ENCODE measurements at regions not wholly inside any gene's neighbourhood (a gene's known extent, or its start where the extent isn't known, plus 50 kb on each side); places are given as distances from the start of the nearest gene placed in this dataset.

DNA sequence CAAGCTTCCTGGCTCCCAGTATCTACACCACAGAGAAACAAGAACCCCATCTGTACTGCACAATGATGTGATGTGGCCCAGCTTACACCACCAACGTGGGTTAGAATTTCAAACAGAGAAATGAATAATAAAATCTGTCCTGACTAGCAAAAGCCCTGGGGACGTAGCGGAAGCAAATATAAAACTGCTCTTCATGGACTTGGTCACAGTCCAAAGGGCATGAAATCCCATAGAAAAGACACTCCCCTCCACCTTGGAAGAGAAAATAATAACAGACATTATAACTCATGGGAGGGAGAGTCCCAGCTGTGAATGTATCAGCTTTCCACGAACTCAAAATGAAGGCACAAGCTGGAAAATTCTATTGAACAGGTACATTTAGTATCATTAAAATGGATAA, 205.3 kb upstream of the GALNT17 start:
- H3K27ac ChIP-seq (ENCODE audit: low read depth in 2 of 2, low read length in 1 of 2): no peak overlapping the region
- H3K4me1 ChIP-seq (ENCODE audit: control insufficient read depth in 2 of 2, insufficient read depth in 2 of 2, low read length in 1 of 2): no peaks in the 10 kb centered on the region

DNA sequence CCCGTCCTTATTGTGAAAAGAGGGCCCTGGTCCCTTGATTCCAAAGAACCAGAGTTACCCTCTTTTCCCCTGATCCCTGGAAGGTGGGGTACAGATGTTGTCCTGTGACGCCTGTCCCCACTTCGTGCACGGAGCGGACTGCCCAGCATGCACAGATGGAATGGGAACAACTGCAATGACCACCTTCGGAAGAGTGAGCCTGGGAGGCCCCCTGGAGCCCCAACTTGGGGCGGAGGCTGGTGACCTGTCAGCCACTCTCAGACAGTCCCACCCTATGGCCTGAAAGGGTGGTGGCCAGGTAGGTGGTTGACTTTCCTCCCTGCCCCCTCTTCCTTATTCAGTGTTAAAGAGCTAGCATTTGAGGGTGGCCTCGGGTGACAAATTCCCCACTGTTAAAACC, 196.6 kb upstream of the GALNT17 start:
- Histone ChIP-seq H3K4me3 (ENCODE audit: low read depth in 1 of 2, low read length in 2 of 2) (no peak overlapping the region), H3K27ac (ENCODE audit: low read depth in 2 of 2, low read length in 1 of 2) (no peak overlapping the region), H3K9me3 (ENCODE audit: control insufficient read depth in 2 of 2, insufficient read depth in 1 of 2, low read depth in 1 of 2, low read length in 1 of 2) (peaks cover 2 to 4% of the 10 kb centered on the region in 2 donors), H3K36me3 (ENCODE audit: control insufficient read depth in 2 of 2, insufficient read depth in 2 of 2, low read length in 1 of 2) (no peaks in the 10 kb centered on the region), H3K27me3 (ENCODE audit: control insufficient read depth in 1 of 2, insufficient read depth in 2 of 2, low read length in 2 of 2) (no peaks in the 10 kb centered on the region), H3K4me1 (ENCODE audit: control insufficient read depth in 2 of 2, insufficient read depth in 2 of 2, low read length in 1 of 2) (no peaks in the 10 kb centered on the region)
- WGBS, 2 donors: 83 to 84% methylated on average over 8 of the region's 8 CpGs

More for the DNA sequence above, 205.3 kb upstream of the GALNT17 start:
- WGBS, 2 donors: 32 to 38% methylated on average over 4 of the region's 4 CpGs
- Histone ChIP-seq H3K27me3 (ENCODE audit: control insufficient read depth in 1 of 2, insufficient read depth in 2 of 2, low read length in 2 of 2) (no peaks in the 10 kb centered on the region), H3K9me3 (ENCODE audit: control insufficient read depth in 2 of 2, insufficient read depth in 1 of 2, low read depth in 1 of 2, low read length in 1 of 2) (no peaks in the 10 kb centered on the region), H3K36me3 (ENCODE audit: control insufficient read depth in 2 of 2, insufficient read depth in 2 of 2, low read length in 1 of 2) (no peaks in the 10 kb centered on the region), H3K4me3 (ENCODE audit: low read depth in 1 of 2, low read length in 2 of 2) (no peak overlapping the region)

DNA sequence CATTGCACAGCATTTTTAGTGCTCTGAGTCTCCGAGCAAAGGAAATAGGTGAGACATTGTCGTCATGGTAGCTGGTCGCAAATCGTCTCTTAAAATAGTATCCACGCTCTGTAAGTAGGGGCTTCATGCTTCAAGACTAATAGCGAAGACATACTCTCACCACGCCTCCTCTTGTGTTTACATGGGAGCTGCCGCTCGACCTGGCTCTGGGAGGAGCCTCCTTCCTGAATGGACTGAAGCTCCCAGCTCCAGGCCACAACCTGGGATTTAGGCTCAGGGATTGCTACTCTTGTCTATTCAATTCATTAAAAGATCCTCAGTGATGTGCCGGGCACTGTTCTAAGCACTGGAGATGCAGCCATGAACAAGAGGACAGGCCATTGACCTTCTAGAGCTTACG, 196.1 kb upstream of the GALNT17 start:
- Histone ChIP-seq H3K36me3 (ENCODE audit: control insufficient read depth in 2 of 2, insufficient read depth in 2 of 2, low read length in 1 of 2) (no peaks in the 10 kb centered on the region), H3K27me3 (ENCODE audit: control insufficient read depth in 1 of 2, insufficient read depth in 2 of 2, low read length in 2 of 2) (no peaks in the 10 kb centered on the region), H3K27ac (ENCODE audit: low read depth in 2 of 2, low read length in 1 of 2) (no peak overlapping the region), H3K9me3 (ENCODE audit: control insufficient read depth in 2 of 2, insufficient read depth in 1 of 2, low read depth in 1 of 2, low read length in 1 of 2) (peaks cover 2 to 4% of the 10 kb centered on the region in 2 donors), H3K4me3 (ENCODE audit: low read depth in 1 of 2, low read length in 2 of 2) (no peak overlapping the region), H3K4me1 (ENCODE audit: control insufficient read depth in 2 of 2, insufficient read depth in 2 of 2, low read length in 1 of 2) (no peaks in the 10 kb centered on the region)
- WGBS, 2 donors: 70 to 81% methylated on average over 11 of the region's 11 CpGs

DNA sequence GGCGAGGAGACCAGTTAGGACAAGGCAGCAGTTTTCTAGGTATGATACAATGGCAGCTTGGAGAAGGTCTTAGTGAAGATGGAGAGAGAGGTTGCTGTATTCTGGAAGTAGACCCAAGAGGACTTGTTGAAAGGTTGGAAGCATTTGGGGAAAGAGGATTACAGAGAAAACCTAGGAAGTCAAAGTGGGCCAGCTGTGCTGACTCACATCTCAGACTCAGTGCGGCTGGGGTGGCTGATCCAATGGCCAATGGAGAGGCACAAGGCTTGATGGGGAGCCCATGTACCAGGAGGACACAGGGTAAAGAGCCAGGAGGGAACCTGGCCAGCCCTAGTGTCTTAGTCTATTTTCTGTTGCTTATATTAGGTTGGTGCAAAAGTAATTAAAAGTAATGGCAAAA, 194.5 kb upstream of the GALNT17 start:
- no peak overlapping the region for H3K27ac ChIP-seq (ENCODE audit: low read depth in 2 of 2, low read length in 1 of 2)
- H3K4me1 ChIP-seq (ENCODE audit: control insufficient read depth in 2 of 2, insufficient read depth in 2 of 2, low read length in 1 of 2): no peaks in the 10 kb centered on the region
- 92 to 94% methylated on average over 2 of the region's 2 CpGs for WGBS, 2 donors
- H3K27me3 ChIP-seq (ENCODE audit: control insufficient read depth in 1 of 2, insufficient read depth in 2 of 2, low read length in 2 of 2): no peaks in the 10 kb centered on the region
- no peaks in the 10 kb centered on the region for H3K36me3 ChIP-seq (ENCODE audit: control insufficient read depth in 2 of 2, insufficient read depth in 2 of 2, low read length in 1 of 2)
- H3K9me3 ChIP-seq (ENCODE audit: control insufficient read depth in 2 of 2, insufficient read depth in 1 of 2, low read depth in 1 of 2, low read length in 1 of 2): peaks cover 2 to 4% of the 10 kb centered on the region in 2 donors
- no peak overlapping the region for H3K4me3 ChIP-seq (ENCODE audit: low read depth in 1 of 2, low read length in 2 of 2)

DNA sequence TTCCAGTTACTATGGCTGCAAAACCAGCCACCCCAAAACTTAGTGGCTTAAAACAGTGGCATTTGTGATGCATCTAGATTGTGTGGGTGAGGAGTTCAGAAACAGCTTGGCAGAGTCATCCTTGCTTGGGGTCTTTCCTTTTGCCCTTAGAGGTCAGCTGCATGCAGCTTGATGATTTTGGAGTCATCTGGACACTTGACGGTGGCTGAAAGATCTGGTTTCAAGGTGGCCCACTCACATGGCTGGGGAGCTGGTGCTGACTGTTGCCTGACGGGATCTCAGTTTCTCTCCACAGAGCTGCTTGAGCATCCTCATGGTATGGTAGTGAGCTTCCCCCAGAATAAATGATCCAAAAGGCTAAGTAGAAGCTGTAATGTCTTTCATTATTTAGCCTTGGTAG, 191.3 kb upstream of the GALNT17 start:
- H3K4me3 ChIP-seq (ENCODE audit: low read depth in 1 of 2, low read length in 2 of 2): no peak overlapping the region
- no peaks in the 10 kb centered on the region for H3K27me3 ChIP-seq (ENCODE audit: control insufficient read depth in 1 of 2, insufficient read depth in 2 of 2, low read length in 2 of 2)
- WGBS, 2 donors: 95 to 98% methylated on average over 2 of the region's 2 CpGs
- no peak overlapping the region for H3K27ac ChIP-seq (ENCODE audit: low read depth in 2 of 2, low read length in 1 of 2)
- H3K4me1 ChIP-seq (ENCODE audit: control insufficient read depth in 2 of 2, insufficient read depth in 2 of 2, low read length in 1 of 2): no peaks in the 10 kb centered on the region
- peaks cover 2 to 4% of the 10 kb centered on the region in 2 donors for H3K9me3 ChIP-seq (ENCODE audit: control insufficient read depth in 2 of 2, insufficient read depth in 1 of 2, low read depth in 1 of 2, low read length in 1 of 2)
- no peaks in the 10 kb centered on the region for H3K36me3 ChIP-seq (ENCODE audit: control insufficient read depth in 2 of 2, insufficient read depth in 2 of 2, low read length in 1 of 2)

DNA sequence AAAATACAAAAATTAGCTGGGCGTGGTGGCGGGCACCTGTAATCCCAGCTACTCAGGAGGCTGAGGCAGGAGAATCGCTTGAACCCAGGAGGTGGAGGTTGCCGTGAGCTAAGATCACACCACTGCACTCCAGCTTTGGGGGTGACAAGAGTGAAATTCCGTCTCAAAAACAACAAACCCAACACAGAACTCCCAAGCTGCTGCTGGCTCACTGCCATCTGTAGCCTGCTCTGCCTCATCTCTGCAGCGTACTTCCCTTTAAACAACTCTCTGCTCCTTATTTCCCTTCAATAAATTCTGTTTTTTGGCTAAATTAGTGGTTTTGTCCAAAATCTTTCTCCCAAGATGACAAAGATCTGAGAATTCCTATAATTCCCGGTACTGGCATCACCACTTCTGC, 189.2 kb upstream of the GALNT17 start:
- Histone ChIP-seq H3K27ac (ENCODE audit: low read depth in 2 of 2, low read length in 1 of 2) (no peak overlapping the region), H3K4me3 (ENCODE audit: low read depth in 1 of 2, low read length in 2 of 2) (no peak overlapping the region), H3K27me3 (ENCODE audit: control insufficient read depth in 1 of 2, insufficient read depth in 2 of 2, low read length in 2 of 2) (no peaks in the 10 kb centered on the region), H3K4me1 (ENCODE audit: control insufficient read depth in 2 of 2, insufficient read depth in 2 of 2, low read length in 1 of 2) (no peaks in the 10 kb centered on the region), H3K9me3 (ENCODE audit: control insufficient read depth in 2 of 2, insufficient read depth in 1 of 2, low read depth in 1 of 2, low read length in 1 of 2) (peaks cover 0 to 4% of the 10 kb centered on the region in 2 donors), H3K36me3 (ENCODE audit: control insufficient read depth in 2 of 2, insufficient read depth in 2 of 2, low read length in 1 of 2) (no peaks in the 10 kb centered on the region)
- 73 to 78% methylated on average over 6 to 7 of the region's 7 CpGs for WGBS, 2 donors

DNA sequence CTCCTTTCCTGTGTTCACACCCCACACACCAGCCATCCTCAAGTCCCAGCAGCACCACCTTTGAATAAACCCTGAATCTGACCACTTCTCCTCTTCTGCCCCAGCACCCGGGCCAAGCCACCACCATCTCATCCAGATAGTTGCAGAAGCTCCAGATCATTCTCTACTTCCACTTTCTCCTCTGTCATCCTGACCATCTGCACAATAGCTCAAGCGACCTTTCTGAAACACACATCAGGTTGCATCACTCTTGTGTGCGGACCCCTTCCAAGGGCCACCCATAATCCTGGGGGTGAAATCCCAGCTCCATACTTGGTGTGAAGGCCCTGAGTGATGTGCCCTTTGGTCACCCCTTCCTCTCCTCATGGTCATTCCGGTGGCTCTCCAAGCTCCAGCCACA, 187.4 kb upstream of the GALNT17 start:
- Histone ChIP-seq H3K9me3 (ENCODE audit: control insufficient read depth in 2 of 2, insufficient read depth in 1 of 2, low read depth in 1 of 2, low read length in 1 of 2) (peaks cover 0 to 6% of the 10 kb centered on the region in 2 donors), H3K4me1 (ENCODE audit: control insufficient read depth in 2 of 2, insufficient read depth in 2 of 2, low read length in 1 of 2) (no peaks in the 10 kb centered on the region), H3K27me3 (ENCODE audit: control insufficient read depth in 1 of 2, insufficient read depth in 2 of 2, low read length in 2 of 2) (no peaks in the 10 kb centered on the region), H3K27ac (ENCODE audit: low read depth in 2 of 2, low read length in 1 of 2) (no peak overlapping the region), H3K4me3 (ENCODE audit: low read depth in 1 of 2, low read length in 2 of 2) (no peak overlapping the region), H3K36me3 (ENCODE audit: control insufficient read depth in 2 of 2, insufficient read depth in 2 of 2, low read length in 1 of 2) (no peaks in the 10 kb centered on the region)
- WGBS, 2 donors: 78 to 83% methylated on average over 4 of the region's 4 CpGs

DNA sequence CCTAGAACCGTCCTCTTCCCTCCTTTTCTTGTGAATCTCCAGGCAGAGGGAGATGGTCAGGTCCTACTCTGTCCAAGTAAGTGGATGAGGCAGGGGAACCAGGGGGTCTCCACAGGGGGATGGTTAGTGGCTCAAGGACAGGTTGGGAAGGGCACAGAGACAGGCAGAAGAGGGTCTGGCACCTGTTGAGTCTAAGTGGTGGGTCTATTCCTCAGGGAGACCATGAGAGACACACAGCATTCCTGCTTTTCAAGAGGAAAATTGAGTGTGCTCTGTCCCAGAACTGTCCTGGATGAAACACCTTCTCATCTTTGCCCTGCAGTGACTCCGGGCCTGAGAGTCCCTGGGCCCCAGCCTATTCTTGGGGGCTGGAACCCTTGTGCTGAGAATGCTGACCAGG, 184.8 kb upstream of the GALNT17 start:
- 57 to 72% methylated on average over 2 of the region's 2 CpGs for WGBS, 2 donors
- Histone ChIP-seq H3K9me3 (ENCODE audit: control insufficient read depth in 2 of 2, insufficient read depth in 1 of 2, low read depth in 1 of 2, low read length in 1 of 2) (peaks cover 0 to 8% of the 10 kb centered on the region in 2 donors), H3K4me3 (ENCODE audit: low read depth in 1 of 2, low read length in 2 of 2) (no peak overlapping the region), H3K4me1 (ENCODE audit: control insufficient read depth in 2 of 2, insufficient read depth in 2 of 2, low read length in 1 of 2) (no peaks in the 10 kb centered on the region), H3K27ac (ENCODE audit: low read depth in 2 of 2, low read length in 1 of 2) (no peak overlapping the region), H3K36me3 (ENCODE audit: control insufficient read depth in 2 of 2, insufficient read depth in 2 of 2, low read length in 1 of 2) (no peaks in the 10 kb centered on the region), H3K27me3 (ENCODE audit: control insufficient read depth in 1 of 2, insufficient read depth in 2 of 2, low read length in 2 of 2) (no peaks in the 10 kb centered on the region)

DNA sequence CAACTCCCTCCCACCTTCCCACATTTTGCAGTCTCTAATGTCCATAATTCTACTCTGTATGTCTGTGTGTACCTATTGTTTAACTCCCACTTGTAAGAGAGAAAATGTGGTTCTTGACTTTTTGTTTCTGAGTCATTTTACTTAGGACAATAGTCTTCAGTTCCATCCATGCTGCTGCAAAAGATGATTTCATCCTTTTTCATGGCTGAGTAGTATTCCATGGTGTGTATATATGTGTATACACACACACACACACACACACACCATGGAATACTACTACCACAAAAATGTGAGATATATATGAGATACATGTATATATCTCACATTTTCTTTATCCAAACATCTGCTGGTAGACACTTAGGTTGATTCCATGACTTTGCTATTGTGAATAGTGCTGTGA, 182.1 kb upstream of the GALNT17 start:
- Histone ChIP-seq H3K27ac (ENCODE audit: low read depth in 2 of 2, low read length in 1 of 2) (no peak overlapping the region), H3K27me3 (ENCODE audit: control insufficient read depth in 1 of 2, insufficient read depth in 2 of 2, low read length in 2 of 2) (no peaks in the 10 kb centered on the region), H3K9me3 (ENCODE audit: control insufficient read depth in 2 of 2, insufficient read depth in 1 of 2, low read depth in 1 of 2, low read length in 1 of 2) (peaks cover 0 to 8% of the 10 kb centered on the region in 2 donors), H3K36me3 (ENCODE audit: control insufficient read depth in 2 of 2, insufficient read depth in 2 of 2, low read length in 1 of 2) (no peaks in the 10 kb centered on the region), H3K4me3 (ENCODE audit: low read depth in 1 of 2, low read length in 2 of 2) (no peak overlapping the region), H3K4me1 (ENCODE audit: control insufficient read depth in 2 of 2, insufficient read depth in 2 of 2, low read length in 1 of 2) (no peaks in the 10 kb centered on the region)

DNA sequence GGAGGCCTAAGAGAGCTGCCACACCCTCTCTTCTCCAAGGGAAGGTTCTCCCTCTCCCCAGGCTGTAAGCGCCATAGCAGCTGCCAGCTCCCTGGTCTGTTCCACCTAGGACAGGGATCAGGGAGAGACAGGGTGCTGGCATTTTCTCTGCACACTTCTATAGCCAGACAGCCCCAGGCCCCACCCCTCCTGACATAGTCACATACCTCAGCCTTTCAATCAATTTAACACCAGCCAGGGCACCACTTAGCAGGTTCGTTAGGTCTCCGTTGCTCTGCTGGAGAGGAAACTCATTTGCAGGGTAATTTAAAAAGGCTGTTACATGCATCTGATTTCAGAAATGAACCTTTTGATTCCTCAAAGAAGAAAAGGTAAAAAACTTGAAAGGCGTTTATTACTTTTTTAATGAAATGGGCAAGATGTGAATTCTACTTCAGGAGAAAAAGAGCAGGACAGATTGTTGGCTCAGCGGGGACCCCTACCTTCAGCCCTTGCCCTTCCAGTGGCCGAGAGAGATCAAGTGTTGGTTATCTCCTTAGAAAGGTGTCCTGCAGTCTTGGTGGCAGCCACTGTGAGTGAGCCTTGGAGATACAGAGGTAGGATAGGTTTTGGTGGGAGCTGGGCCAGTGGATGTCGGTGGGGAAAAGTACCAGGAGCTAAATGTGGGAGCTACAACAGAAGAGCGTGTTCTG, 180.5 kb upstream of the GALNT17 start:
- Histone ChIP-seq H3K4me1 (ENCODE audit: control insufficient read depth in 2 of 2, insufficient read depth in 2 of 2, low read length in 1 of 2) (no peaks in the 10 kb centered on the region), H3K9me3 (ENCODE audit: control insufficient read depth in 2 of 2, insufficient read depth in 1 of 2, low read depth in 1 of 2, low read length in 1 of 2) (peaks cover 0 to 8% of the 10 kb centered on the region in 2 donors), H3K36me3 (ENCODE audit: control insufficient read depth in 2 of 2, insufficient read depth in 2 of 2, low read length in 1 of 2) (no peaks in the 10 kb centered on the region), H3K4me3 (ENCODE audit: low read depth in 1 of 2, low read length in 2 of 2) (no peak overlapping the region), H3K27ac (ENCODE audit: low read depth in 2 of 2, low read length in 1 of 2) (no peak overlapping the region), H3K27me3 (ENCODE audit: control insufficient read depth in 1 of 2, insufficient read depth in 2 of 2, low read length in 2 of 2) (no peaks in the 10 kb centered on the region)
- WGBS, 2 donors: 80 to 81% methylated on average over 8 of the region's 8 CpGs
